MCF 10A (cell line): ENCODE measurements at regions not wholly inside any gene's neighbourhood (a gene's known extent, or its start where the extent isn't known, plus 50 kb on each side); places are given as distances from the start of the nearest gene placed in this dataset.

Source experiments
- BruUV-seq: library from RNA; stranded (reverse); fragments of 400-500 nt; replicated peaks from 2 replicates; lab custom pipeline; 2021; lab: Mats Ljungman, UMichigan
- CTCF ChIA-PET: fragments of 300-600 bp; sonication (Branson Sonifier 250); formaldehyde crosslinking; extraction: SDS; loops from one replicate; lab custom pipeline; 2021; ENCODE audit warnings: antibody characterized with exemption, inconsistent platforms; lab: Yijun Ruan, JAX
- POLR2A ChIA-PET: fragments of 300-600, 350-650 bp; sonication (Branson Sonifier 250); formaldehyde crosslinking; extraction: SDS; loops from one replicate; lab custom pipeline; 2020; ENCODE audit warnings: antibody characterized with exemption, inconsistent platforms; lab: Yijun Ruan, JAX
- DNase-seq: peaks from one replicate; pipeline ENCODE4 v3.0.0-alpha.2; 2018; ENCODE audit not compliant: unreplicated experiment
- H3K27ac Mint-ChIP-seq: one replicate; pipeline ENCODE4 v1.8.0; 2022; ENCODE audit warnings: mild to moderate bottlenecking, low read depth, mixed read lengths; ENCODE audit not compliant: unreplicated experiment
- H3K27me3 Mint-ChIP-seq: one replicate; pipeline ENCODE4 v1.8.0; 2022; ENCODE audit warnings: mixed read lengths; ENCODE audit not compliant: insufficient read depth, unreplicated experiment
- H3K36me3 Mint-ChIP-seq: one replicate; pipeline ENCODE4 v1.8.0; 2022; ENCODE audit warnings: mild to moderate bottlenecking, moderate library complexity, mixed read lengths; ENCODE audit not compliant: insufficient read depth, unreplicated experiment
- H3K4me1 Mint-ChIP-seq: one replicate; pipeline ENCODE4 v1.8.0; 2022; ENCODE audit warnings: mixed read lengths; ENCODE audit not compliant: insufficient read depth, unreplicated experiment
- H3K4me3 Mint-ChIP-seq: one replicate; pipeline ENCODE4 v1.8.0; 2022; ENCODE audit warnings: mild to moderate bottlenecking, moderate library complexity, mixed read lengths; ENCODE audit not compliant: unreplicated experiment
- H3K9me3 Mint-ChIP-seq: one replicate; pipeline ENCODE4 v1.8.0; 2022; ENCODE audit warnings: mixed read lengths; ENCODE audit not compliant: unreplicated experiment
- intact Hi-C: fragments of 100-400 bp; cut with micrococcal nuclease; formaldehyde crosslinking; loops from 2 replicates; pipeline ENCODE4 v1.14.1; 2022
- TF ChIP-seq, protein P1 (sequence below): fragments of 200-600 bp; IDR thresholded peaks from one replicate; pipeline ENCODE4 v1.8.0; 2022; ENCODE audit warnings: antibody characterized with exemption, mild to moderate bottlenecking; ENCODE audit not compliant: unreplicated experiment

DNA sequence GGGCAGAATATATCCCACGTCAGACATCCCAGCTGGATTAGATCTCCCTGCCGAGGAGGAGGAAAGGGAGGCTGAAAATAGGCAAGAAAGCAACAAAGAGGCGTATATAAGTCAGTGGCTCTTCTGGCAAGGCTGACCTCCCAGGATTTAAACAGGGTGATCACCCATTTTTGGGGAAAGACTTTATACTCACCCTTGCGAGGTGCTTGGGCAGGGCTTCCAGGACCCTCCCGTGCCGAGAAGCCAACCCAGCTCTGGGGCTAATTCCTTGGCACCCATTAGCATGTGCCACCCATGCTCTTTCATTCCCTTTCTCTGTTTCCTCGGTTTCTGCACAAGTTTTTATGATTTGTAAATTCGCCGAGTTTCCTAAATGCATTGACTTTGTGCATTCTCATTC, 230.2 kb upstream of the IRX2 start:
- ChIA-PET POLR2A (no interaction called here), CTCF (no interaction called here)
- BruUV-seq: no TSS peak

DNA sequence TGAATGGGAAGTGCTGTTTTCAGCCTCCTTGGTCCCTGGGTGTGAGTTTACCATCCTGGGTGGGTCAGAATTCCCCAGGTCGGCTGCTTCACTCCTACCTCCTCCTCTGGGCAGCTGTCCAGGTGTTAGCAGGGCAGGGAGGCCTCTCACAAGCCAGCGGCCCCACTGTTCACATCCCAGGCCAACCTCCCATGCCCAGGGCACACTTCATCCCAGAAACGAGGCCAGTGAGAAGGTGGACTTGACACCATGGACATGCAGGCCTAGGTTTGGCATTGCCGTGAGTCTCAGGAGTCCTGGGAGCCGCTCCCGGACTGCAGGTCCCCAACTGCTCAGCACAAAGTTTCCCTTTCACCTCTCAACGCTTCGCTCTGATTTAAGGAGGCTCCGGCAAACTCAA, 229.6 kb upstream of the IRX2 start:
- no peaks in the 10 kb centered on the region for H3K27me3 Mint-ChIP-seq
- no peak for DNase-seq
- TF ChIP-seq, protein P1, sequence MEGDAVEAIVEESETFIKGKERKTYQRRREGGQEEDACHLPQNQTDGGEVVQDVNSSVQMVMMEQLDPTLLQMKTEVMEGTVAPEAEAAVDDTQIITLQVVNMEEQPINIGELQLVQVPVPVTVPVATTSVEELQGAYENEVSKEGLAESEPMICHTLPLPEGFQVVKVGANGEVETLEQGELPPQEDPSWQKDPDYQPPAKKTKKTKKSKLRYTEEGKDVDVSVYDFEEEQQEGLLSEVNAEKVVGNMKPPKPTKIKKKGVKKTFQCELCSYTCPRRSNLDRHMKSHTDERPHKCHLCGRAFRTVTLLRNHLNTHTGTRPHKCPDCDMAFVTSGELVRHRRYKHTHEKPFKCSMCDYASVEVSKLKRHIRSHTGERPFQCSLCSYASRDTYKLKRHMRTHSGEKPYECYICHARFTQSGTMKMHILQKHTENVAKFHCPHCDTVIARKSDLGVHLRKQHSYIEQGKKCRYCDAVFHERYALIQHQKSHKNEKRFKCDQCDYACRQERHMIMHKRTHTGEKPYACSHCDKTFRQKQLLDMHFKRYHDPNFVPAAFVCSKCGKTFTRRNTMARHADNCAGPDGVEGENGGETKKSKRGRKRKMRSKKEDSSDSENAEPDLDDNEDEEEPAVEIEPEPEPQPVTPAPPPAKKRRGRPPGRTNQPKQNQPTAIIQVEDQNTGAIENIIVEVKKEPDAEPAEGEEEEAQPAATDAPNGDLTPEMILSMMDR: no peak
- H3K4me1 Mint-ChIP-seq: no peaks in the 10 kb centered on the region
- ChIA-PET CTCF (no interaction called here), POLR2A (no interaction called here)
- H3K4me3 Mint-ChIP-seq: no peak overlapping the region
- peaks cover 22% of the 10 kb centered on the region for H3K9me3 Mint-ChIP-seq
- no peak overlapping the region for H3K27ac Mint-ChIP-seq
- BruUV-seq: no TSS peak
- H3K36me3 Mint-ChIP-seq: no peaks in the 10 kb centered on the region
- intact Hi-C loops: no loop called here

More for the DNA sequence above, 230.2 kb upstream of the IRX2 start:
- TF ChIP-seq, protein P1: no peak
- Mint-ChIP-seq H3K27me3 (no peaks in the 10 kb centered on the region), H3K9me3 (peaks cover 16% of the 10 kb centered on the region), H3K27ac (no peak overlapping the region), H3K36me3 (no peaks in the 10 kb centered on the region), H3K4me3 (no peak overlapping the region), H3K4me1 (no peaks in the 10 kb centered on the region)
- DNase-seq: no peak
- intact Hi-C loops: no loop called here

- ChIA-PET CTCF (no interaction called here), POLR2A (no interaction called here)
- Mint-ChIP-seq H3K27me3 (no peaks in the 10 kb centered on the region), H3K4me1 (no peaks in the 10 kb centered on the region), H3K36me3 (no peaks in the 10 kb centered on the region), H3K4me3 (no peak overlapping the region), H3K9me3 (peaks cover 8% of the 10 kb centered on the region), H3K27ac (no peak overlapping the region)
- DNase-seq: no peak
- intact Hi-C loops: no loop called here
- TF ChIP-seq, protein P1: no peak
- BruUV-seq: no TSS peak
Measured at GRCh38 chr5:2960294-2960693, 208.8 kb upstream of the IRX2 start.

DNA sequence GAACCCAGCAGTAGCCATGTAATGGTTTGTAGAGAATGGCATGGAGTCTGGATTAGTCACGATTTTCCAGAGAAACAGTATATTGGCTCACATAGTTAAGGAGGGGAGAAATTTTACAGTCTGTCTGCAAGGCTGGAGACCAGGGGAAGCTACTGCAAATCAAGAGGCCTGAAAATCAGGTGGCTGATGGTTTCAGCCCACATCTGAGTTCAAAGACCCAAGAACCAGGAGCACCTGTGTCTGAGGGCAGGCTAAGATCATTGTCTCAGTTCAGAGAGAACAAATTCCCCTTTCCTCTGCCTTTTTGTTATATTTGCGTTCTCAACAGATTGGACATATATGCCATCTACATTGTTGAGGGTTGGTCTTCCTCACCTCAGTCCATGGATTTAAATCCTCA, 207.5 kb upstream of the IRX2 start:
- no peaks in the 10 kb centered on the region for H3K4me1 Mint-ChIP-seq
- no peak overlapping the region for H3K4me3 Mint-ChIP-seq
- POLR2A ChIA-PET: no interaction called here
- no peak overlapping the region for H3K27ac Mint-ChIP-seq
- TF ChIP-seq, protein P1: no peak
- intact Hi-C loops: no loop called here
- no peaks in the 10 kb centered on the region for H3K36me3 Mint-ChIP-seq
- CTCF ChIA-PET: interaction anchor here (0.6 kb wide), 1 partner anchor 97 kb away, joined by 3 read pairs; no protein-coding TSS in a partner anchor
- no TSS peak for BruUV-seq
- H3K27me3 Mint-ChIP-seq: no peaks in the 10 kb centered on the region
- no peak for DNase-seq
- peaks cover 8% of the 10 kb centered on the region for H3K9me3 Mint-ChIP-seq
